Omental fat pad (tissue), 3 donors: ENCODE measurements at regions not wholly inside any gene's neighbourhood (a gene's known extent, or its start where the extent isn't known, plus 50 kb on each side); places are given as distances from the start of the nearest gene placed in this dataset.

Experiments used
- ATAC-seq: fragments of 150-250 bp; one replicate; pipeline ENCODE4 v1.9.1; 2016; ENCODE audit warnings: mild to moderate bottlenecking, moderate library complexity; ENCODE audit not compliant: low FRiP score
- DNase-seq: peaks from one replicate; pipeline ENCODE4 v3.0.0-alpha.2; 2019; ENCODE audit warnings: low spot score
- CTCF ChIP-seq, 3 donors: fragments of 450-650 bp; IDR thresholded peaks; one replicate each; pipeline ENCODE4 v1.5.1; 2016 to 2017; ENCODE audit warnings: antibody characterized with exemption in 3 of 3, mild to moderate bottlenecking in 3 of 3, moderate library complexity in 2 of 3

GRCh38 chr13:110034031-110034549 is 247.7 kb upstream of the IRS2 start:
- no peak for DNase-seq
- no peak for ATAC-seq
- TF ChIP-seq CTCF (IDR thresholded peaks at IDR 0.05), result no peak

- TF ChIP-seq CTCF (IDR thresholded peaks at IDR 0.05), result no peak
- no peak for DNase-seq
- ATAC-seq, result no peak
Observed at GRCh38 chr13:110032969-110033368, 246.6 kb upstream of the IRS2 start.

- TF ChIP-seq CTCF (IDR thresholded peaks at IDR 0.05), result no peak
- DNase-seq, result no peak
- no peak for ATAC-seq
Observed at GRCh38 chr13:110030394-110030928, 244.1 kb upstream of the IRS2 start.

- no peak for TF ChIP-seq CTCF (IDR thresholded peaks at IDR 0.05)
- ATAC-seq (no peak), DNase-seq (no peak)
Observed at GRCh38 chr13:110028838-110029621, 242.6 kb upstream of the IRS2 start.

GRCh38 chr13:110028311-110028710 is 241.9 kb upstream of the IRS2 start:
- DNase-seq, result no peak
- no peak for TF ChIP-seq CTCF (IDR thresholded peaks at IDR 0.05)
- ATAC-seq, result no peak

GRCh38 chr13:110027470-110028240 is 241.3 kb upstream of the IRS2 start:
- DNase-seq (no peak), ATAC-seq (no peak)
- TF ChIP-seq CTCF (IDR thresholded peaks at IDR 0.05), result no peak
